HG03097 (cell line): ENCODE measurements at regions not wholly inside any gene's neighbourhood (a gene's known extent, or its start where the extent isn't known, plus 50 kb on each side); places are given as distances from the start of the nearest gene placed in this dataset.
"Not testable (repeated sequence)": the region's sequence is repeated elsewhere in the genome, so short reads cannot be mapped to it uniquely, and the experiment has no call there.

Experiments
- ATAC-seq: cut with Tn5 transposase; IDR thresholded peaks from one replicate; pipeline ENCODE4 v1.9.1; 2021; ENCODE audit not compliant: unreplicated experiment, low FRiP score

GRCh38 chr9:105021917-105022316 lies 94.0 kb upstream of the ABCA1 start:
- no peak for ATAC-seq

GRCh38 chr9:105022545-105022944 lies 94.6 kb upstream of the ABCA1 start:
- ATAC-seq: not testable (repeated sequence)

GRCh38 chr9:105023788-105024187 lies 95.8 kb upstream of the ABCA1 start:
- ATAC-seq: no peak

- ATAC-seq: no peak
Observed at GRCh38 chr9:105024529-105024928, 96.6 kb upstream of the ABCA1 start.

GRCh38 chr9:105026451-105026850 lies 98.5 kb upstream of the ABCA1 start:
- no peak for ATAC-seq

GRCh38 chr9:105027084-105027483 lies 99.1 kb upstream of the ABCA1 start:
- no peak for ATAC-seq

GRCh38 chr9:105030285-105030684 lies 102.3 kb upstream of the ABCA1 start:
- ATAC-seq: no peak

GRCh38 chr9:105037139-105037538 lies 109.2 kb upstream of the ABCA1 start:
- no peak for ATAC-seq

- ATAC-seq: no peak
Observed at GRCh38 chr9:105038051-105038450, 110.1 kb upstream of the ABCA1 start.

- no peak for ATAC-seq
Observed at GRCh38 chr9:105039175-105039799, 111.3 kb upstream of the ABCA1 start.

- no peak for ATAC-seq
Observed at GRCh38 chr9:105043370-105043936, 115.5 kb upstream of the ABCA1 start.

GRCh38 chr9:105044518-105044917 lies 116.6 kb upstream of the ABCA1 start:
- no peak for ATAC-seq

- no peak for ATAC-seq
Observed at GRCh38 chr9:105046907-105047741, 119.2 kb upstream of the ABCA1 start.

- no peak for ATAC-seq
Observed at GRCh38 chr9:105047742-105048041, 119.7 kb upstream of the ABCA1 start.

- no peak for ATAC-seq
Observed at GRCh38 chr9:105048331-105048730, 120.4 kb upstream of the ABCA1 start.

GRCh38 chr9:105050296-105050695 lies 122.3 kb upstream of the ABCA1 start:
- no peak for ATAC-seq

GRCh38 chr9:105051897-105052296 lies 123.9 kb upstream of the ABCA1 start:
- no peak for ATAC-seq

- no peak for ATAC-seq
Observed at GRCh38 chr9:105052346-105052745, 124.4 kb upstream of the ABCA1 start.

GRCh38 chr9:105053209-105053652 lies 125.3 kb upstream of the ABCA1 start:
- peak; percentile 76 for ATAC-seq

- no peak for ATAC-seq
Observed at GRCh38 chr9:105054491-105054890, 126.5 kb upstream of the ABCA1 start.

GRCh38 chr9:105055917-105056316 lies 128.0 kb upstream of the ABCA1 start:
- ATAC-seq: no peak

- ATAC-seq: no peak
Observed at GRCh38 chr9:105057551-105057950, 129.6 kb upstream of the ABCA1 start.
